NB4 (cell line): ENCODE measurements at regions not wholly inside any gene's neighbourhood (a gene's known extent, or its start where the extent isn't known, plus 50 kb on each side); places are given as distances from the start of the nearest gene placed in this dataset.

Experiments
- DNase-seq: peaks from one replicate; pipeline ENCODE4 v3.0.0; 2010; ENCODE audit warnings: low read depth
- H3K4me3 ChIP-seq: one replicate; pipeline ENCODE4 v1.5.1; 2011; ENCODE audit warnings: mild to moderate bottlenecking, low read depth, low read length, moderate library complexity
- CTCF ChIP-seq: IDR thresholded peaks from one replicate; pipeline ENCODE4 v1.5.1; 2012; ENCODE audit warnings: low read depth, low read length
- MAX ChIP-seq: IDR thresholded peaks from 2 replicates; pipeline ENCODE4 v1.6.1; 2011; ENCODE audit warnings: low read depth, low read length
- MYC ChIP-seq: IDR thresholded peaks from 2 replicates; pipeline ENCODE4 v1.6.1; 2011; ENCODE audit warnings: low read depth, low read length
- POLR2A ChIP-seq: IDR thresholded peaks from 2 replicates; pipeline ENCODE4 v1.6.1; 2011; ENCODE audit warnings: mild to moderate bottlenecking; ENCODE audit not compliant: insufficient read length; ENCODE audit errors: extremely low read depth

GRCh38 chr18:56505293-56505692 lies 133.1 kb downstream of the TXNL1 start:
- no peak for DNase-seq
- H3K4me3 ChIP-seq = no peak overlapping the region
- TF ChIP-seq MYC (no peak), POLR2A (no peak), CTCF (no peak), MAX (no peak)

GRCh38 chr18:56501896-56502295 lies 136.5 kb downstream of the TXNL1 start:
- H3K4me3 ChIP-seq = no peak overlapping the region
- TF ChIP-seq MAX (no peak), POLR2A (no peak), MYC (no peak), CTCF (no peak)
- no peak for DNase-seq

GRCh38 chr18:56495884-56496283 lies 142.5 kb downstream of the TXNL1 start:
- H3K4me3 ChIP-seq = no peak overlapping the region
- DNase-seq = no peak
- TF ChIP-seq POLR2A (no peak), MYC (no peak), MAX (no peak), CTCF (no peak)

GRCh38 chr18:56493531-56493930 lies 144.9 kb downstream of the TXNL1 start:
- TF ChIP-seq CTCF = no peak
- no peak for TF ChIP-seq POLR2A
- TF ChIP-seq MAX = no peak
- H3K4me3 ChIP-seq = no peak overlapping the region
- no peak for DNase-seq

GRCh38 chr18:56492136-56492535 lies 146.3 kb downstream of the TXNL1 start:
- peak; percentile 2 for DNase-seq
- no peak overlapping the region for H3K4me3 ChIP-seq
- TF ChIP-seq CTCF (no peak), POLR2A (no peak), MAX (no peak), MYC (no peak)

- TF ChIP-seq CTCF = no peak
- TF ChIP-seq MYC = no peak
- TF ChIP-seq MAX = no peak
- no peak for TF ChIP-seq POLR2A
- DNase-seq = no peak
- no peak overlapping the region for H3K4me3 ChIP-seq
These were observed 147.4 kb downstream of the TXNL1 start for GRCh38 chr18:56490942-56491341.
